ENCODE measurements at regions not wholly inside any gene's neighbourhood (a gene's known extent, or its start where the extent isn't known, plus 50 kb on each side); places are given as distances from the start of the nearest gene placed in this dataset.

- no peak for TF ChIP-seq POLR2A (IDR thresholded peaks at IDR 0.05)
- TF ChIP-seq CTCF (IDR thresholded peaks at IDR 0.05): no peak
Observed at GRCh38 chr14:31921721-31922120, 155.4 kb upstream of the ARHGAP5 start.
